Astrocyte of the cerebellum (primary cell): ENCODE measurements at regions not wholly inside any gene's neighbourhood (a gene's known extent, or its start where the extent isn't known, plus 50 kb on each side); places are given as distances from the start of the nearest gene placed in this dataset.

Experiments used
- DNase-seq: peaks from one replicate; pipeline ENCODE4 v3.0.0-alpha.2; 2011; ENCODE audit warnings: low read depth
- H3K4me3 ChIP-seq: 2 replicates; pipeline ENCODE4 v1.5.1; 2011; ENCODE audit warnings: mild to moderate bottlenecking, low read depth, low read length, moderate library complexity
- CTCF ChIP-seq: IDR thresholded peaks from 2 replicates; pipeline ENCODE4 v1.5.1; 2012; ENCODE audit warnings: low read length, low read depth, moderate library complexity, mild to moderate bottlenecking; ENCODE audit errors: missing control alignments
- in situ Hi-C: cut with HindIII; loops from 2 replicates; pipeline ENCODE4 v1.10.0; 2017; ENCODE audit warnings: low sequenced_read_pairs

DNA sequence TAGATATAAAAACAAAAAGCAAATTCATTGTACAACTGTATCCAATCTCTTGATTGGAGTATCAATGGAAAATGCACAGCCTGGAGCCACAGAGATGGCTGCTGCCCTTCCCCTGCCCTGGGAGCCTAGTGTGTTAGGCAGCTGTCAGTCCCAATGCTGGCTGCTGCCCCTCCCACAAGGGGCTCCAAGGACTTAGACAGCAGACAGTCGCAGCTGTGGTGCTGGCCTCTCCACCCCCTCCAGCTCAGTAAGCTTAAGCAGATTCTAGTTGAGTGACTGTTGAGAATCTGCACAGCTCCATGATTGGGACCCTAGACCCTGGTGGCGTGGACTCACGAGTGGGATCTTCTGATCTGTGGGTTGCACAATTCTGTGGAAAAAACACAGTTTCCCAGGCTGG, 1511.2 kb downstream of the FAM181B start:
- no peak overlapping the region for H3K4me3 ChIP-seq
- in situ Hi-C loops, result no loop called here
- no peak for TF ChIP-seq CTCF
- no peak for DNase-seq

DNA sequence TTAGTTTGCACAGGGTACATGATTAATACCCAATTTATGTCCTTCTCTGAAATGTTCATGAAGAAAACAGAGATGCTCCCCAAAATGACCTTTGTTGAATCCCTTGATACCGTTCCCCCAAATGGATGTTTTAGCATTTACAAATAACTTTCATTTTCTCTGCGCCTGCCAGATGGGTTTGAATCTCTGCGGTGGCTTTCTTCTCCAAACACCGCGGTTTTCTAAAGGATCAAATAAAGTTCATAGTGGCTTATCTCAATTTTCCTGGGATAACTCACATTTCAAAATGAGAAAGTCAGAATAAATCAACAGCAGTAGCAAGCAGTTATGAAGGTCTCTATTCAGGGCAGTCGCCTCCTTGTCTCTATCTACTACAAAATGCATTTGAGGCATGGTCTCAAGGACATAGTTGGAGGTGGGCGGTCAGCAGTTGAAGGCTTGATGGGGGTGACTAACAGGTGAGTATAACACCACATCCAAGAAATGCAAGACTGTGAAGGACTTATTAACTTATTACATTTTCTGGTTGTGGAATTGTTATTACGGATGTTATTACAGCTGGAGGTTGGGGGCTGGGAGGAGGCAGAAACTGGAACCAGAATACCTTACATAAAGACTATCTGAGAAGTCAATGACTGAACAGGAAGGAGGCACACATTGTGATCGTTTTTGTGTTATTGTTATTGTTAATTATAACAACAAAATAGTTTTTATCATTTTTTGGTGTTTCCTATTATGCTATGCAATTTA, 1513.3 kb downstream of the FAM181B start:
- no peak overlapping the region for H3K4me3 ChIP-seq
- no peak for DNase-seq
- no peak for TF ChIP-seq CTCF
- in situ Hi-C loops, result no loop called here

DNA sequence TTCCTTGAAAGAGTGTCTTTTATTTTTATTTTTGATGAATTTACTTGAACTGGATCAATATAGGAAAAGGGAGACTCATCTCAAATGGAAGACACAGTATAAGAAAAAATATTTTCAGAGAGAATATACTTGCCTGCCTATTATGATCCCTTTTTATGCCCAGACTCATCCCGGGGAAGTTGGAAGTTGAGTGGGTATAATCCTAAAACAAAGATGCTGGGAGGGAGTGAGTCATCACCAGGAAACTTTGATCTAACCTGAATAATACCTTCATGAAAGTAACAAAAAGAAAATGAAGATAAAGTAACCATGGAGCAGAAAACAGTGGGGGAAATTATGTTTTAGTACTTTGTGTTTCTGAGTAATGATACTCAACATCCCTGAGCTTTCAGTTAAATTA, 1514.0 kb downstream of the FAM181B start:
- TF ChIP-seq CTCF, result no peak
- DNase-seq, result no peak
- in situ Hi-C loops, result no loop called here
- H3K4me3 ChIP-seq, result no peak overlapping the region

- no peak for TF ChIP-seq CTCF
- in situ Hi-C loops, result no loop called here
- no peak for DNase-seq
- no peak overlapping the region for H3K4me3 ChIP-seq
Observed at GRCh38 chr11:81218440-81218839, 1515.2 kb downstream of the FAM181B start.

DNA sequence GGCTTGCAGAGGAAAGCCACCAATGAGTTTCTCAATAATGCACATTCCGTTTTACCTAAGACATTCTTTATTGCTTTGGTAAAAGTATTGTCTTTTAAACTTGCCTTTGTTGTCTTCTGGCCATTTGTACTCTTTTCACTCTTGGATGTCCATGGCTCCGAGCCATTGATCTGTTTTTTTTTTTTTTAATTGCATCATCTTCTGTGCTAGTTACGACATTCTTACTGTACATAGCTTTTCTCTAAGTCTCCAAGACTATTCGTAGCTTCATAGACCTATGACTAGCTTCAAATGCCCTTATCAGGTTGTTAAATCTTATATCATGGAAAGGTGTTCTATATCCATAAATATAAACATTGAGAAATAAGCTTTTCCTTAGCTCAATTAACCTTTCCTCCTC, 1522.6 kb downstream of the FAM181B start:
- DNase-seq, result no peak
- no peak overlapping the region for H3K4me3 ChIP-seq
- TF ChIP-seq CTCF, result no peak
- in situ Hi-C loops, result no loop called here

- no peak for DNase-seq
- in situ Hi-C loops, result no loop called here
- TF ChIP-seq CTCF, result no peak
- H3K4me3 ChIP-seq, result no peak overlapping the region
Observed at GRCh38 chr11:81207421-81208054, 1526.1 kb downstream of the FAM181B start.
